IPS-15b (cell line): ENCODE measurements at regions not wholly inside any gene's neighbourhood (a gene's known extent, or its start where the extent isn't known, plus 50 kb on each side); places are given as distances from the start of the nearest gene placed in this dataset.

Source experiments
- H3K27me3 ChIP-seq: one replicate; pipeline ENCODE4 v1.6.1; 2013; ENCODE audit warnings: low read length; ENCODE audit not compliant: control insufficient read depth, insufficient read depth
- H3K36me3 ChIP-seq: one replicate; pipeline ENCODE4 v1.6.1; 2013; ENCODE audit warnings: low read length; ENCODE audit not compliant: control insufficient read depth, insufficient read depth
- H3K4me1 ChIP-seq: one replicate; pipeline ENCODE4 v1.6.1; 2013; ENCODE audit warnings: mild to moderate bottlenecking, low read length; ENCODE audit not compliant: control insufficient read depth, insufficient read depth
- H3K4me3 ChIP-seq: one replicate; pipeline ENCODE4 v1.5.1; 2013; ENCODE audit warnings: low read depth, low read length
- H3K9ac ChIP-seq: one replicate; pipeline ENCODE4 v1.6.1; 2013; ENCODE audit warnings: low read depth, mild to moderate bottlenecking, low read length
- H3K9me3 ChIP-seq: one replicate; pipeline ENCODE4 v1.6.1; 2013; ENCODE audit warnings: mild to moderate bottlenecking, low read length; ENCODE audit not compliant: control insufficient read depth, insufficient read depth

DNA sequence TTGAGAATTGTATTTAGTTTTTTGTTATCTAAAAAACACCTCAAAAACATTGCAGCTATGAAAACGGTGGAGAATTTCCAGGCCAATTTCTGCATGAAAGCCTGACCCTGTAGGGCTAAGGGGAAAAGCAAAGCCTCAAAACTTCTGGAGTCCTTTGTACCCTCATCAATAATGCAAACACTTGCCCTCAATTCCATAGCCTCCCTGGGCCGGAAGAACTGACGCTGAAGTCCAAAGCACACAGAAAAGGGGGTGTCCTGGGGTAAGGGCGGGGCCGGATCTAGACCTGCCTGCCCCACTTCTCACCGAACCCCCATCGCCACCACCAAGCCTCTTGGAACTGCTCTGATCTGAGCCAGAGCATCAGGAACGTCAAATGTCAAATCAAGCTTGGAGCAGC lies 173.9 kb upstream of the S100G start:
- Histone ChIP-seq H3K27me3 (no peaks in the 10 kb centered on the region), H3K36me3 (peaks cover 6% of the 10 kb centered on the region), H3K4me1 (no peaks in the 10 kb centered on the region), H3K9me3 (no peaks in the 10 kb centered on the region), H3K9ac (no peak overlapping the region), H3K4me3 (no peak overlapping the region)

DNA sequence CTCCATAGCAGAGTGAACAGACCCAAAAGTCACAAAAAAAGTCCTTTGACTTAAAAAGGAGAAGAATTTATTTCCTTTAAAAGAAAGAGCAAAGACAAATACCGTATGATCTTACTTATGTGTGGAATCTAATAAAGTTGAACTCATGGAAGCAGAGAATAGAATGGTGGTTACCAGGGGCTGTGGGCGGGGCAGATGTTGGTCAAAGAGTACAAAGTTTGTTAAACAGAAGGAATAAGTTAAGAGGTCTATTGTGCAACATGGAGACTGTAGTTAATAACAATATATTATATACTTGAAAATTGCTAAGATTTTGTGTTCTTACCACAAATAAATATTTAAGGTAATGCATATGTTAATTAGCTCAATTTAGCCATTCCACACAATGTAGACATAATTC lies 173.3 kb upstream of the S100G start:
- no peaks in the 10 kb centered on the region for H3K27me3 ChIP-seq
- peaks cover 6% of the 10 kb centered on the region for H3K36me3 ChIP-seq
- H3K9me3 ChIP-seq = no peaks in the 10 kb centered on the region
- no peaks in the 10 kb centered on the region for H3K4me1 ChIP-seq
- no peak overlapping the region for H3K9ac ChIP-seq
- H3K4me3 ChIP-seq = no peak overlapping the region

DNA sequence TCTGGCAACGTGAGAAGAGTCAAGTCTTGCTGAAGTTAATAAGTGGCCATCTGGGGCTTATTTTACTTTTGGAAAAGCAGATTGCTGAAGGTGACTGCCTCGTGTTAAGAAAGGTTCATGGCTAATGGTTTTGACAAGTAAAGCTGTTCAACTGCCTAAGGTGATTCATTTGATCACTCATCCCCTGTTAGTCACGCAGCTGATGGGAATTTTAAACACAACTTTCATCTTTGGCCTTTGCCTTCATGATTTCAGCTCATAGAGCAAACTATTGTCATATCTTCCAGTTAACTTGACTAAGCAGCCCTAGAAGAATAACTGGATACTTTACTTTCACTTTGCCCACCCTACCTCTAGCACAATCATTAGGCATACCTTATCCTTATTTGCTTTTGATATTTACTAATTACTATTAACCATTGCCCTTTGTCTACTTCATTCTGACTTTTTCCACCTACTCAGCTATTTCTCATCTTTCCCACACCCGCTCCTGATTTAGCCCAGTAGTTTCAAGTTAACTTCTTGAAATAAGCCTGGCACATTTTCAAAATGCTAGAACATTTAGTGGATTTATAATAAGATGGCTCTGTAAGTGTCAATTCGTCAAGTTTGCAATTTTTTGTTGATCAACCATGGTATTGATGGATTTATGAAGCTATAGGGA lies 170.6 kb upstream of the S100G start:
- peaks cover 6% of the 10 kb centered on the region for H3K36me3 ChIP-seq
- no peaks in the 10 kb centered on the region for H3K4me1 ChIP-seq
- H3K4me3 ChIP-seq = no peak overlapping the region
- H3K9ac ChIP-seq = no peak overlapping the region
- H3K9me3 ChIP-seq = no peaks in the 10 kb centered on the region
- no peaks in the 10 kb centered on the region for H3K27me3 ChIP-seq

DNA sequence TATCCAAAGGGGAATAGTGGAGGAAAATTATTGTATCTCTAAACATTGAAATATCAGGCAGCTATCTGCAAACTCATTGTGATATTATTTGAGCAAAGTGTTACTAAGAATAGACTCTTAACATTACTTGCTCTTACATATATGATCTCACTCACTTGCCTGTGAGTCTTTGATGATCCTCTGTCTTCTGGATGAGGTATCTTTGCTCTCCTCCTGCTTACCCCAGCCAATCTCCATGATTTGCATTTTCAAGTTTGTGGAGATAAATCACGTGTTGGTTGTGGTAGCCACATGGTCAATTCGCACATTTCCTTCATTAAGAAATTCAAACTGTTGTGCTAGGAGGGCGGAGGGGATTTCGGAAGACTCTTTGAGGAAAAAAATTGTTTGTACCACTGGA lies 169.9 kb upstream of the S100G start:
- Histone ChIP-seq H3K36me3 (no peaks in the 10 kb centered on the region), H3K27me3 (no peaks in the 10 kb centered on the region), H3K4me1 (no peaks in the 10 kb centered on the region), H3K9me3 (no peaks in the 10 kb centered on the region), H3K9ac (no peak overlapping the region), H3K4me3 (no peak overlapping the region)

DNA sequence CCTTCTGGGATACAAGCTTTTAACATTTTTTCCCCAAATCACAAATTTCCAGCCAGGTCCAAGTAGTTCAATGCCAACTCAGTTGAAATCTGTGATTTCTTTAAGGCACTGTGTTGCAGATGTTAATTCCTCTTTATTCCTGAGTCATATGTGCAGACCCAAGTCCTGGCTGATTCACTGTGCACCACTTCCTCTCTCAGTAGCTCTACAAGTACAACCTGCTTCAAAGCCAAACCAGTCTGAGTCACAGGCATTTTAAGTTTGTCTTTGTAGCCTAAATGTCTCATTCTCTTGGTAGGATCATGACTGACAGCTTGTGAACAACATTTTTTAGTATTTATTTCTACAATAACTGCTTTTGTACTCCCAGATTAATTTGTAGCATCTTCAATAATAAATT lies 165.6 kb upstream of the S100G start:
- no peaks in the 10 kb centered on the region for H3K9me3 ChIP-seq
- H3K4me3 ChIP-seq = no peak overlapping the region
- H3K9ac ChIP-seq = no peak overlapping the region
- H3K4me1 ChIP-seq = no peaks in the 10 kb centered on the region
- no peaks in the 10 kb centered on the region for H3K27me3 ChIP-seq
- H3K36me3 ChIP-seq = no peaks in the 10 kb centered on the region

DNA sequence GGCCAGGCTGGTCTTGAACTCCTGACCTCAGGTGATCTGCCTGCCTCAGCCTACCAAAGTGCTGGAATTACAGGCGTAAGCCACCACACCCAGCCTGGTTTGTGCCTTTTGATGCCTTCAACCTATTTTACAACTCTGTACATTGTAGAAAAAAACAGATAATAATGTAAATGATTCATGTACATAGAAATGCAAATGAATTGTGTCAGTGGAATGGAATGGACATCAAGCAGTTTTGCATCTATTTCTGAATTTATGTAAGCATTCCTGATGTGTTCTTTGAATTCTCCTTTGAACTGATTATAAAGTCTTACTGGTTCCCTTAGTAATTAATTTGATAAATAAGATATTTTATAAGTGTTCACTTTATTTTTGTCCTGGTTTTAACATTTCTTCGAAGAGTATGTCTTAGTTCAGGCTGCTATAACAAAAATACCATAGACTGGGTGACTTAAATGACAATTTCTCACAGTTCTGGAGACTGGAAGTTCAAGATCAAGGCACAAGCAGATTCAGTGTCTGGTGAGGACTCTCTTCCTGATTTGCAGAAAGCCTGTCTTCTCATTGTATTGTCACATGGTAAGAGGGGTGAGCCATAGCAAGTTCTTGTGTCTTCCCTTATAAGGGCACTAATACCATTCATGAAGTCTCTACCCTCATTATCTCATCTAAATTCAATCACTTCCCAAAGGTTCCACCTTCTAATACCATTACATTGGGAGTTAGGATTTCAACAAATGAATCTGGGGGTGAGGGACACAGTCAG lies 162.2 kb upstream of the S100G start:
- Histone ChIP-seq H3K9ac (no peak overlapping the region), H3K4me1 (peaks cover 13% of the 10 kb centered on the region), H3K36me3 (no peaks in the 10 kb centered on the region), H3K9me3 (no peaks in the 10 kb centered on the region), H3K4me3 (no peak overlapping the region), H3K27me3 (no peaks in the 10 kb centered on the region)

DNA sequence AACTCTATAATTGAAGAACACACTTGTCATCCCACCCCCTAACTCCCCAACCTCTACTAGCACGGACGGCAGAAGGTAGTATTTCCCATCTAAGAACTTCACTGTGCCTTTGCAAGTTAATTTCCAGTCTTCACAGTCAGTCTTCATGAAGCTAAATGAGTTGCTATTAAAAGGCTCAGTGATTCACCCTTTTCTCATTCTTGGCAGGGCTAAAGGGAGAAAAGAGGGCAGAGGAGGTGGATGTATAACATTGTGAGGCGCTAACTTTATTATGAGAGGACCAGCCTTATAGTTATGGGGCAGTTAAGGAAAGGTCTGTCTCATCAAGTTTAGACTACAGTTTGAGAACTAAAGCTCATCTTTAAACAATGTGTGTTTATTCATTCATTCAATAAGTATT lies 161.0 kb upstream of the S100G start:
- H3K36me3 ChIP-seq = no peaks in the 10 kb centered on the region
- H3K4me1 ChIP-seq = peaks cover 13% of the 10 kb centered on the region
- H3K27me3 ChIP-seq = no peaks in the 10 kb centered on the region
- no peak overlapping the region for H3K9ac ChIP-seq
- H3K9me3 ChIP-seq = no peaks in the 10 kb centered on the region
- H3K4me3 ChIP-seq = no peak overlapping the region

DNA sequence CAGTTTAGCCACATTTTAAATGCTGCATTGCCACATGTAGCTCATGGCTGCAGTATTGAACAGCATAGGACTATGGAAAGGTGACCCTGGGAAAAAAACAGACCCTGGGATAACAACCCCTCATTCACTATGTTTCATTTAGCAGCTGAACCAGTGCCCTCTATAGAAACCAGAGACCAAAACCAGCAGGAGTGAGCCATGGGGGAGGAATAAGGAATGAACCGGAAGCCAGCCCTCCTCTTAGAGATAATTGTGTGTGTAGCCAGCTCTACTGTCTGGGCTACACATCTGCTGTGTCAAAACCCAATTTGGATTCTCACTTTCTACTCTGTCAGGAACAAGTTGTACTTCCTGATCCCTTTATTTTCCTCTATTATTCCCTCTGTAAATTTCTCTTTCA lies 158.5 kb upstream of the S100G start:
- Histone ChIP-seq H3K27me3 (no peaks in the 10 kb centered on the region), H3K4me3 (no peak overlapping the region), H3K9me3 (no peaks in the 10 kb centered on the region), H3K36me3 (no peaks in the 10 kb centered on the region), H3K9ac (no peak overlapping the region), H3K4me1 (peaks cover 13% of the 10 kb centered on the region)

DNA sequence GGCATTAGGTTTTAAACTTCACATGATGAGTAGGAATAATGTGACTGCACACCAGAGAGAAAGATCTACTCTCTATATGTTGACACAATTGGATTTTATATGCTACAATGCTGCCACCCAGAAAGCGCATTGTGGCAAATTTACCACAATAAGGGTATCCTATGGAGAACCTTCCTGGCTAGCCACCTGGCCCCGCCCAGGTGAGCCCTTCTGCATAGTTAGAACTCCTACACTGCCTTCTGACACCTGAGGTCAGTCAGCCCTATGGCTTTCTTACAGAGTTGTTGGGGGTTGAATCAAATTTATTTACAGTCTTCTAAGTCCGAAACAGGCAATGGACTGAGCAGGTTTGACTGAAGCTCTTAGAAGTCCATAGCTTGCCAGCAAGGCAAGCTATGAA lies 153.8 kb upstream of the S100G start:
- Histone ChIP-seq H3K9ac (no peak overlapping the region), H3K27me3 (no peaks in the 10 kb centered on the region)

DNA sequence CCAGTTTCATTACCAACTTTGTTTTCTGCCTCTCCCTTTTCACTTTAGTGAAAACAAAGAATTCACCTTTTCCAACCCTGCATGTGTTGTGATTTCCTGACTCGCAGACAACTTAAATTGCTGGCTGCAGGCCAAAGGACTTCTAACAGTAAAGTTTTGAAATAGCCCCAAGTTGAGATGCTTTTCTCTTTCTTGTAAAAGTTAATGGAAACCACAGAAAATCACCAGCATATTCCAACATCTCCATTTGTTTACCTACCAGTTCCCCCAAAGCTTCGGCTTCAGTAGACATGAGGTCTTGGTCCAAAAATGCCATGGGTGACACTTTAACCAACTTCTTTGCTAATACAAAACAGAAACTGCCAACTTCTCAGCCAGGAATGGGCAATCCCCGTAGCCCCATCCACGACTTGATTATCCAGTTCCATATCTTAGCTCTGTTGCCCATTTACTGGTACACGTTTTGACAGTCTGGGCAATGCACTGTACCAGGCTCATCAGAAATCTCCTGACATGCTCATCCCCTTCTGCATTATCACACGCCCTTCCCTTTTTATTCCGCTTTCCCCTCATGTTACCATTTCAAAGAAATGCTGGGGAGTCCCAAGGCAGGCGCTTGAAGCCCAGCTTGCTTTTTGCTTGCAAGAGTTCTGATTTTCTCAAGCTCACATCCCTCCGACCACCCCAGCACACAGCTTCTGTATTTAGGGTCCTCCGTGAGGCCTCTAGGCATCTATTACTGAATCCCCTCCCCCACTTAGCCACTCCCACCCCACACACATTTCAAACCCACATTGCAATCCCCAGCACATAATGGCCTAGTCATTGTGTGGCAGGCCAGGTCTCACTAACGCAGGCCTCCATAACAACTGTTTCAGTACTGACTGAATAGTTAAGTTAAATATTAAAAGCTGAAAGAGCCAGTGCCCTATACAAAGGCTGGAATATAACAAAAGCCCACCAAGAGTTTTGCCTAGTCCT lies 137.9 kb upstream of the S100G start:
- Histone ChIP-seq H3K9me3 (no peaks in the 10 kb centered on the region), H3K4me3 (no peak overlapping the region), H3K27me3 (no peaks in the 10 kb centered on the region), H3K4me1 (peaks cover 8% of the 10 kb centered on the region), H3K36me3 (no peaks in the 10 kb centered on the region), H3K9ac (no peak overlapping the region)

More for the DNA sequence above, 153.8 kb upstream of the S100G start:
- no peaks in the 10 kb centered on the region for H3K36me3 ChIP-seq
- H3K4me3 ChIP-seq = no peak overlapping the region
- H3K4me1 ChIP-seq = peaks cover 10% of the 10 kb centered on the region
- no peaks in the 10 kb centered on the region for H3K9me3 ChIP-seq

DNA sequence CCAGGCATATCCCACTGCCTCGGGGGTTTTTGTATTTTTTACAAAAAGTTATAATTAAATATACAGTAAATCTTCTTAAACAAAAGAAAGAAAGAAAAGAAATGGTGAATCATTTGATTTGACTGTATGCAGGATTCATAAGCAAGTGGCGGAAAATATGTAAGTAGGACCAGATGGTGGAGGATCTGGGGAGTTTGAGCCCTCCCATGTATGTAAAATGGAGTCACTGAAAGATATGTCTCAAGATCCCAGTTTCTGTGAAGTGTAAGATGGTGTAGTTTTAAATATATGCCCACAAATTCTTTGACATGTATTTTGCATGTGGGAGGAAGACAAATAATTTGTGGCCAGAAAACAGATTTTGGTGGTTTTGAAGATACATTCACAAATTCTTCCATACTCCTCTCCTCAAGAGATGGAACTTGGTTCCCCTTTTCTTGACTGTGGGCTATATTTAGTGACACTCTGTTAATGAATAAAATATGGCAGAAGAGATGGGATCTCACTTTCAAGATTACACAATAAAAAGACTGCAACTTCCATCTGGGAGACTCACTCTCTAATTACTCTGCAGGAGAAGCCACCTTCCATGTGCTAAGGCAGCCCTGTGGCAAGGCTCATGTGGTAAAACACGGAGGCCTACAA lies 133.6 kb upstream of the S100G start:
- H3K4me3 ChIP-seq = no peak overlapping the region
- peaks cover 2% of the 10 kb centered on the region for H3K36me3 ChIP-seq
- H3K27me3 ChIP-seq = no peaks in the 10 kb centered on the region

More for the DNA sequence above, 133.6 kb upstream of the S100G start:
- H3K9me3 ChIP-seq = no peaks in the 10 kb centered on the region
- peaks cover 8% of the 10 kb centered on the region for H3K4me1 ChIP-seq
- H3K9ac ChIP-seq = no peak overlapping the region
